ENCODE measurements at regions not wholly inside any gene's neighbourhood (a gene's known extent, or its start where the extent isn't known, plus 50 kb on each side); places are given as distances from the start of the nearest gene placed in this dataset.

GRCh38 chr5:135234666-135235401, 164.2 kb downstream of the MACROH2A1 start:
- no peak for DNase-seq

GRCh38 chr5:135234242-135234641, 164.8 kb downstream of the MACROH2A1 start:
- DNase-seq, result no peak

- no peak for DNase-seq
Measured at GRCh38 chr5:135233477-135233876, 165.6 kb downstream of the MACROH2A1 start.

GRCh38 chr5:135232958-135233357, 166.1 kb downstream of the MACROH2A1 start:
- DNase-seq, result no peak

GRCh38 chr5:135231289-135231688, 167.7 kb downstream of the MACROH2A1 start:
- DNase-seq, result no peak

- no peak for DNase-seq
Measured at GRCh38 chr5:135230251-135230925, 168.6 kb downstream of the MACROH2A1 start.

GRCh38 chr5:135229679-135230132, 169.3 kb downstream of the MACROH2A1 start:
- DNase-seq, result no peak

GRCh38 chr5:135229122-135229521, 169.9 kb downstream of the MACROH2A1 start:
- DNase-seq, result no peak

- no peak for DNase-seq
Measured at GRCh38 chr5:135228222-135228621, 170.8 kb downstream of the MACROH2A1 start.

GRCh38 chr5:135227064-135228022, 171.7 kb downstream of the MACROH2A1 start:
- no peak for DNase-seq

- DNase-seq, result no peak
Measured at GRCh38 chr5:135225856-135226560, 173.0 kb downstream of the MACROH2A1 start.

GRCh38 chr5:135223891-135224625, 175.0 kb downstream of the MACROH2A1 start:
- no peak for DNase-seq

- no peak for DNase-seq
Measured at GRCh38 chr5:135223404-135223803, 175.6 kb downstream of the MACROH2A1 start.

- no peak for DNase-seq
Measured at GRCh38 chr5:135222771-135223170, 176.3 kb downstream of the MACROH2A1 start.

GRCh38 chr5:135222171-135222681, 176.8 kb downstream of the MACROH2A1 start:
- DNase-seq, result no peak

GRCh38 chr5:135221696-135222095, 177.3 kb downstream of the MACROH2A1 start:
- no peak for DNase-seq

GRCh38 chr5:135221187-135221473, 177.9 kb downstream of the MACROH2A1 start:
- DNase-seq, result no peak

GRCh38 chr5:135220394-135221186, 178.4 kb downstream of the MACROH2A1 start:
- DNase-seq, result no peak

- no peak for DNase-seq
Measured at GRCh38 chr5:135219868-135220267, 179.2 kb downstream of the MACROH2A1 start.

- DNase-seq, result no peak
Measured at GRCh38 chr5:135218790-135219568, 180.1 kb downstream of the MACROH2A1 start.
